Astrocyte of the cerebellum (primary cell): ENCODE measurements at regions not wholly inside any gene's neighbourhood (a gene's known extent, or its start where the extent isn't known, plus 50 kb on each side); places are given as distances from the start of the nearest gene placed in this dataset.
A peak's percentile ranks its signal among the peaks of the same experiment; 100 is the strongest.

ENCODE experiments used
- DNase-seq: peaks from one replicate; pipeline ENCODE4 v3.0.0-alpha.2; 2011; ENCODE audit warnings: low read depth
- H3K4me3 ChIP-seq: 2 replicates; pipeline ENCODE4 v1.5.1; 2011; ENCODE audit warnings: mild to moderate bottlenecking, low read depth, low read length, moderate library complexity
- CTCF ChIP-seq: IDR thresholded peaks from 2 replicates; pipeline ENCODE4 v1.5.1; 2012; ENCODE audit warnings: low read length, low read depth, moderate library complexity, mild to moderate bottlenecking; ENCODE audit errors: missing control alignments
- in situ Hi-C: cut with HindIII; loops from 2 replicates; pipeline ENCODE4 v1.10.0; 2017; ENCODE audit warnings: low sequenced_read_pairs

GRCh38 chr10:94069884-94070283 is 76.2 kb downstream of the PLCE1 start:
- DNase-seq = no peak
- H3K4me3 ChIP-seq = no peak overlapping the region
- no peak for TF ChIP-seq CTCF
- in situ Hi-C loops = no loop called here

DNA sequence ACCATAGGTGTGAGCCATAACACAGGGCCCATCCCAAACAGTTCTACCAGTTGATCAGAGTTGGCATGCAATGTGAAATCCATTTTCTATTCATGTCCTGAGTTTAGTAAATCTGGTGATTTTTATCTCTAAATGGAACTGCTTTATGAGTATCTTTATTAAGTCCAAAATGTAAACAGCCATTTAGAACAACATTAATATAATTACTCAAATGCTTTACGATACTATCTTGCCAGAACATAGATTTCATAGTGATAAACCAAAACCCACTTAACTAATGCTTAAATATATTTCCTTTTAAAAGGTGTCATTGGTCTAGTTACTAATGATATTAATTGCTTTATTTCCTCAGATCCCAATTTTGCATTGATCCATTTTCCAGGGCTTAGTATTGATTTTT is 80.7 kb downstream of the PLCE1 start:
- no peak overlapping the region for H3K4me3 ChIP-seq
- TF ChIP-seq CTCF = no peak
- in situ Hi-C loops = no loop called here
- no peak for DNase-seq

- in situ Hi-C loops = no loop called here
- H3K4me3 ChIP-seq = no peak overlapping the region
- no peak for DNase-seq
- no peak for TF ChIP-seq CTCF
Observed at GRCh38 chr10:94075506-94075905, 81.8 kb downstream of the PLCE1 start.

DNA sequence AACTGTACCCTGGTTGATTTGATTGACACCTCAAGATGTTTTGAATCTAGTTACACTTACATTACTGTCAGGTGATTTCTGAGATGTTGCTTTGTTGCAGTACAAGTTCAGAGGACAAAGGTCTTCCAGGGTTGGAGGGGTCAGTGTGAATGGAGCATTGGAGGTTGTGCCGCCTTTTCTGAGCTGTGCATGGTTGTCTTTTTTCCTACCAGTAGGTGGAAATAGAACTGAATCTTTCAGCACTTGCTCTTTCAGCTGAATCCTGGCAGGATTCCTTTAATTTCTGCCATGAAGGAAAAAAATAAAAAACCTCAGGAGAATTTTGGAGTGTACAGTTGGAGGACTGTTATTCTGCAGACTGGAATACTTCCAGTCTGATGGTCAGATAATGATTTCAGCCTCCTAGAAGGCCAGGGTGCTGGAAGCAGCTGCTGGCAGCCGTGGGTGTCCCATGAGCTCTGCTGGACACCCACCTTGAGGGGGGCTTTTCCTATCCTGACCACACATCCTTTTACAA is 82.7 kb downstream of the PLCE1 start:
- in situ Hi-C loops = no loop called here
- DNase-seq = peak; percentile 72
- no peak overlapping the region for H3K4me3 ChIP-seq
- TF ChIP-seq CTCF = peak; percentile 70

DNA sequence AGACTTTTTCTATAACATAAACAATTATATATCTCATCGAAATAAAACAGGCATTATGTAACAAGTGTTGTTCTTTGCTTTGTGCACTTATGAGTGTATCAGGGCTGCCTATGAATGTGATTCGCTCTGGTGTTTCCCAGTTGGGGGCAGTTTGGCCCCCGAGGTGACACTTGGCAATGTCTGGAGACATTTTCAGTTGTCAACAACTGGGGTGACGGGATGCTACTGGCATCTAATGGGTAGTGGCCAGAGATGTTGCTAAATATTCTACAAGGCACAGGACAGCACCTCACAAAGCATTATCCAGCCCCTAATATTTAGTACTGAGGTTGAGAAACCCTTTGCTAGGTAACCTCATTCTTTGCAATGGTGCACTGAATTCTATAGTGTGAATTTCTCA is 83.3 kb downstream of the PLCE1 start:
- no peak overlapping the region for H3K4me3 ChIP-seq
- in situ Hi-C loops = no loop called here
- DNase-seq = no peak
- TF ChIP-seq CTCF = no peak

DNA sequence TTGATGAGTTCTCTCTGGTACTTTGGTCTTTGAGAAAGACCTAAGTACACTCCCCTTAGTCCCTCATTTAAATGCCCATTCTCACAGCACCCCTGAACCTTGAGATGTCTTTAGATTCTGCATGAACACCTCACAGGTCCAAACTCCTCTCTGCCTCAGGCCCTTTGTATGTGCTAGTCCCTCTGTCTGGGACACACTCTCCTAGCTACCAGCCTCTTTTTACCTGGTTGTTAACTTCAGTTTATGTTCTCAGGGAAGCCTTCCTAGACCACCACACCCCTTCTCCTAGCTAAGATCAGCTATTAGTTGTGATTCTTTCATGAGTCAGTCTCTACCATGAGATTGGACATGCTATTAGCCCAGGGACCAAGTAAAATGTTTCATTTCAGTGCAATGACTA is 86.4 kb downstream of the PLCE1 start:
- no peak for DNase-seq
- no peak for TF ChIP-seq CTCF
- in situ Hi-C loops = loop anchor here (5.0 kb wide), 1 partner anchor 37 kb away; no protein-coding TSS in a partner anchor
- H3K4me3 ChIP-seq = no peak overlapping the region
